Fibroblast of skin of back (primary cell): ENCODE measurements at regions not wholly inside any gene's neighbourhood (a gene's known extent, or its start where the extent isn't known, plus 50 kb on each side); places are given as distances from the start of the nearest gene placed in this dataset.

Source experiments
- DNase-seq: peaks from one replicate; pipeline ENCODE4 v3.0.0-alpha.2; 2013

DNA sequence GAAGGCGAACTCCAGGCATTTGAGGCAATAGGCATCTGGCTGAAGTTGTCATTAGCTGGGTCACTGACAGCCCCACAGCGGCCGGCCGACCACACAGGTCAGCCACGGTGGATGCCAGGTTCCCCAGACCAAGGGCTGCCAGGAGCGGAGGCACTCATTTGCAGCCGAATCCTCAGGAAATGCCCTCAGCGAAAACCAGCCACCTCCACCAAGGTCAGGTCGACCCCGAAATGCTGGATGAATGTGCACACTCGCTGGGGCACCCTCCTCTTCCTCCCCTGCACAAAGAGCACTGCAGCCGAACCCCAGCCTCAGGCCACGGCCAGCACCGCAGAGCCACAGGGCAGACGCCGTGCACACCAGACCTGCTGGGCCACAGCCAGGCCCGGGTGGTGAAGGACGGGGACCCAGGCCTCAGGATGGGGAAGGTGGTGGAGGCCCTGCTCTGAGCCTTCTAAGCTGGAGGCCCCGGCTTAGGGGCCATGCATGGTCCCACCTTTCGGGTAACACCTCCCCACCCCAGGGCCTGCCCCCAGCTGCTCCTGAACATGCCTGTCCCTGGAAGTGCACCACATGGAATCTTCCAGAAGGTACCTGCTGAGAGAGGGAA lies 206.0 kb downstream of the BRD1 start:
- no peak for DNase-seq

DNA sequence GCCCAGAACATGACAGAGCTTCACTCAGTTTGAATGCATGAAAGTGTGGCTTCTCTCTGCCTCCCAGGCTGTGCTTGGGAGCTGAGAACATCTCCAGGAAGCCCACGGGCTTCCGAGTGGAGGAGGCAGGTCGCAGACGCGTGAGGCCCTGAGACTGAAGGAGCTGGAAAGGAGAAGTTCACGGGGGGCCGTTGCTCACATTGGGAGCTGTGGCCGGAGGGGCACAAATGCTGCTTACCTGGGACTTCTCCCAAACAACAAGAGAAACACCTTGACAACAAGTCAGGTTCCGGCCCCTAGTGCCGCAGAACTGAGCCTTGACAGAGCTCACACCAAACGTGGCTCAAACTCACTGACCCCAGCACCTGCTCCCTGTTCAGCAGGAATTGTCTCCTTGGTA lies 207.0 kb downstream of the BRD1 start:
- no peak for DNase-seq

DNA sequence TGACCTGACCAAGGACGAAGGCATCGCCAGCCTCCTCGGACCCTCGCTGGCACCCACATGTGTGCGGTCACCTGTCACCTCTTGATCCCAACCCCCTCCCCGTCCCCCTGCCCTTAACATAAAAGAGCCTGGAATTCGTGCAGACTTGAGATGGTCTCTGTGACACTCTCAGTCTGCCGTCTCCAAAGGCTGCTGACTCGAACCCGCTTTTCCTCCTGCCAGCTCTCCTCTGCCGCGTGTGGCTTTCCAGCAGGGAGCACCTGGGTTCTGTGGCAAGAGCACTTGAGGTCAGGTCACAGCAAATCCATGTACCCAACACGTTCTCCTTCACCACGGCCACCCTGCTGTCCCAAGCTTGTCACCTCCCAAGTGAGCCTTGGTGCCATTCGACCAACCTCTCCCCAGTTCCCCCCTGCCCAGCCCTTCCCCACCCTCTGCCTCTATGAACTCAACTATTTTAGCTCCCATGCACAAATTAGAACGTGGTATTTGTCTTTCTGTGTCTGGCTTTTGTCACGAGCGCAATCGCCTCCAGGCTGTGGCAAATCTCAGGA lies 207.6 kb downstream of the BRD1 start:
- DNase-seq = no peak

DNA sequence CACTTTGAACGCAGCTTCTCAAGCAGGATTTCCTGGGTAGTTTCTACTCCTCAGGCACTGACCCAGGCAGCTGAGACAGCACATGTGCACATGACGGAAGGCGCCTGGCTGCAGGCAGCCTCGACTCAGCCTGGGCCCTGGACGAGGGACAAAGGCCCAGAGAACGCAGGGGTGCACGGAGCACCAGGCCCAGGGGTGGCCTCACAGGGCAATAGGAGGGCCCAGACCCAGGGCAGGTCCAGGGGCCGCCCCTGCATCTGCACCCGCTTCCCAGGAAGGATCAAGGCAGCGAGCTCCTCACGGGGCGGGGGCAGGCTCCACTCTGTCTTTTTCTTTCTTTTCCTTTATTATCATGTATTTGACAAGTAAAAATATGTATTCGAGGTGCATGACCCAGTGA lies 208.4 kb downstream of the BRD1 start:
- no peak for DNase-seq

DNA sequence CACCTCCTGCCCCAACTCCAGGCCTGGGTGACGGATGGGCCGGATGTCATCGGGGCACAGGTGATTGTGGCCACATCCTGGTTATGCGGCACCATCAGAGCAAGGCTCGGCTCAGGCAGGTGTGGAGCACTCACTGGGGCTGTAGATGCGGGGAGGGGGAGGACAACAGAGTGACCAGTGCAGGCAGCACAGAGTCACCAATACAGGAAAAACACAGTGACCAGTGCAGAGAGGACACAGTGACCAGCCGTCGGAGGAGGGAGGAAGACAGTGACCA lies 209.1 kb downstream of the BRD1 start:
- DNase-seq = no peak

DNA sequence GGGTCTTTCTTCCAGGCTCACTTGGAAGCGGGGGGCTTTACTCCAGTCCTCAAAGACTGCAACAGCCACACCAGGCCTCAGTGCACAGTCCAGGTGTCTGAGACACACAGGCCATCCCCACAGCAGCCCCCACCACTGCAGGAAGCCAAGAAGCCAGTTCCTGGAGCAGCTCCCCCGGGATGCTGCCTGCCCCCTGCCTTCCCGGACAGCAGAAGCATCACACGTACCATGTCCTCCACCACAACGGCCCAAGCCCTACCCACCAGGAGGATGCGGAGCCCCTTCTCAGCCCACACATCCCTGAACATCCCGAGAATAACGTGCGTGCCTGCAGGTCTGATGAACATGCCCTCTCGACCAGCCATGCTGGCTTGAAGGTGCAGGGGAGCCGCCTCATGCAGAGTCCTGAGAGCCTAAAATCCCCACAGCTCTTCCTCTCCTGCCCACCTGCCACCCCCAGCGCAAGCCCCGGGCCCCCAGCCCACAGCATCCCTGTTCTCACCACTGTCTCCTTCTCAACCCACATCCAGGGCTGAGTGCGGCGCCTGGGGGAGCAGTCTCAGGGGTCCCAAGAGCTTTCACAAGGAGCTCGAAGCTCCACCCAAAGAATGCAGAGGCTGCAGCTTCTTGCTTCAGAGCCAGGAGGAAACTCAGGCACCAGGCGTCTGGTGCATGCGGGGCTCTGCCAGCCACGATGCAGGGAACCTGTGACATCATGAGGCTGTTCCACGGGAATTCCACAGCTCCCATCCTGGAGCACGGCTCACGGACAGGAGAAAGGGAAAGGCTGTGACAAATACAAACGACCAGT lies 209.6 kb downstream of the BRD1 start:
- no peak for DNase-seq

DNA sequence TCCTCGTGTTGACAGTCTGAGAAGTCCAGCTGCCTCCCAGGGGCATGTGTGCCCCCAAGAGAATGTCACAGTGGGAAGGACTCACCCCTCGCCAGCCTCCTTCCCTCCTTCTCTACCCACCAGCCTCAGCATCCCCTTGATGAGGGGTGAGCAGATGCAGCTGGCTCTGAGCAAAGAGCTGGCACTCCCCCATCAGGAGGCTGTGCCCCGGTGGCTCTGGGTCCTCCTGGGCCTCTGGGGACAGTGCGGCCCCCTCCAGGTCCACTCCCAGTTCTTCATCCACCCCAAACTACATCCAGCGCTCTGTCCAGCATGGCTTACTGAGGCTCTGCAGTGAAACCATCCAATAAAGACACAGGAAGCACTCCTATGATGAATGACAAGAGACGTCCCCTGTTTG lies 210.4 kb downstream of the BRD1 start:
- DNase-seq = no peak

DNA sequence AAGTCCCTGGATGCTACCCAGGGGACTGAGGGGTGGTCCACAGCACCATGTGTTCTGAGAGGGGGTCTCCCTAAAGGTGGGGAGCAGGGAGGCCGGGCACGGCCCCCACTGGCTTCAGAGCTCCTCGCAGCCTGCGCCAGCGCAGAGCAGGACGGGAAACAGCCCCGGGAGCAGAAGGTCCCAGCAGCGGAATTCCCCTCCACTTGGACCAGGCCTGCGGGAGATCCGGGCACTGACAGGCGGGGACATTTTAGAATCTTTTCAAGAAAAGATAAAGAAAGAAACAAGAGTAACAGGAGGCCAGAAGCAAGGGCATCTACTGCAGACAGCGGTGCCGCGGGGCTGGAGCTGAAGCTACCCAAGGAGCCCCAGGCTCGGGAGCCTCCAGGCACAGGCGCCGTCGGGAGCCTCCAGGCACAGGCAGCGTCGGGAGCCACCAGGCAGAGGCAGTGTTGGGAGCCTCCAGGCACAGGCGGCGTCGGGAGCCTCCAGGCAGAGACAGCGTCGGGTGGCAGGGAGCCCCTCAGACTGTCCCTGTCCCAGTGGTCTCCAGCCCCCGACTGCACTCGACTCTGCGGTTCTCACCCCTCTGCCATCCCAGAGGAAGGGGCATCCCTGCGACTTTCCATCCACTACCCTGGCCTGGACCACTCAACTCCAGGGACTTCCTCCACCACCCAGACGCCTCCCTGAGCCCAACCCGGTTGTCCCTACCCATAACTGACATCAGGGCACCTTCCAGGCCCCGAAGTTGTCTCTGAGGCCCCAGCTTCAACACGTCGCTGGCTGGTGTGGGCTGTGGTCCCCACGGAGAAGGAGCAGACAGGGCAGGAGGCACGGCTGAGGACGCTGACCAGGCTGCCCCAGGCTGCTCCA lies 211.1 kb downstream of the BRD1 start:
- DNase-seq = no peak

DNA sequence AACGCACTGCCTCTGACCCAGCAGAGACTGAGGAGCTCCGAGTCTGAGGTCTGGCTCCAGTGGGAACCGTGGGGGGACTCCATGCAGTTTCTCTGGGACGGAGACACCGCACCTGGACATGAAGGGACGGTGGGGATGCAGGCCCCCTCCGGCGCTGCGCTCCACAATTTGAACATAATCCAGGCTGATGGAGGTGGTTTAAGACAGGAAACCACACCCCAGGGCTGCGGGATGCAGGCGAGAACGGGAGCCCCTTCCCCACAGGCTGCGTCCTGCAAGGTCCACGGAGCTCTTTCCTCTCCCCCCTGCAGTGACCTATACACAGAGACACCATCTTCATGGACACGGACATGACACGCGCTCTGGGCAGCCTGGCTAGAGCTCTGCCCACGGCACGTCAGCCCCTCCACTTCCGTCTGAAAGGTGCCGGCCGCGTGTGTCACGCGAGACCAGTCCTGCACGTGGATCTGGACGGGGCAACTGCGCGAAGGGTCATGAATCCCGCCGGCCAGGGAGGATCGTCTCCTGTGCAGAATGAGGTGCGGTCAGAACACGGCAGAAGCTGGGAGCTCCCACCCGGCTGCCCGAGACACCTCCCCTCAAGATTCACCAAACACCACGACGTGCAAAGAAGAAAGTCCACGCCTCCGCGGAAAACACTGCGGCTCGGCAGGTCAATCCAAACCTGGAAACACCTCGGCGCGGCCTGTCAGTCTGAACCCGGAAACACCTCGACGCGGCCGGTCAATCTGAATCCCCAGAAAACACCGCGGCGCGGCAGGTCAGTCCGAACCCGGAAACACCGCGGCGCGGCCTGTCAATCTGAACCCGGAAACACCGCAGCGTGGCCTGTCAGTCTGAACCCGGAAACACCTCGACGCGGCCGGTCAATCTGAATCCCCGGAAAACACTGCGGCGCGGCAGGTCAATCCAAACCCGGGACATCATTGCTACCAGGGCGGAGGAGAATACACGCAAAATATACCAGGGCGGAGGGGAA lies 212.4 kb downstream of the BRD1 start:
- DNase-seq = no peak

DNA sequence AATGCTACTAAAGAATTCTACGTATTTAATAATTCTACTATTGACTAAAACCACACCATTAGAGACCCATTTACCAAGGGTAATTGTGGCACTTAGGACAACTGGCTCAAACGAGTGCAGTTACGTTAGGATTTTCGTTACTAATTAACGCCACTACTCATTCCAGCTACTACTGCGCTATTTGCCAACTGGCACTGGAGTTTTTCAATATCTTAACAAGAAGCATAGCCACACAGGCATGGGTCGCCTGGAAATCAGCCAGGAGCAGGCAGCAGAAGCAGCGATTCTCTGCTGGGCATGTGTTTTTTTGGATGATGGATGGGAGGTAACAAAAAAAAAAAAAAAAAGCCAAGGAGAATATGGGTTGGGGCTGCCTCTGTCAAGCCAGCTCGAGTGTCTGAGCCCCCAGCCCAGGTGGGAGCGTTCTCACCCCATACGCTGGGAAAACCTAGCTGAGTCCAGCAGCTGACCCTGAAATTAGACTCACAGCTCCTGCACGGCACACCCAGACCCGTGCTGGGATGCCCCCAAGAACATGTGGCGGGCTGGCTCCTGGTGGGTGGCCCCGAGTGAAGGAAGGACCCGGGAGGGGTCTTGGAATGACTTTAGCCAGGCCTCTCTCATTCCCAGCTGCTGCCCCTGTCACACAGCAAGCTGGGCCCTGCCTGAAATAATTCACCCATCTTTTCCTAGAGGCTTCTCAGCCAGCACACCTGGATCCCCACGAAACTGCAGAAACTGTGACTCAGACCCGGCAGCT lies 214.0 kb downstream of the BRD1 start:
- DNase-seq = no peak

DNA sequence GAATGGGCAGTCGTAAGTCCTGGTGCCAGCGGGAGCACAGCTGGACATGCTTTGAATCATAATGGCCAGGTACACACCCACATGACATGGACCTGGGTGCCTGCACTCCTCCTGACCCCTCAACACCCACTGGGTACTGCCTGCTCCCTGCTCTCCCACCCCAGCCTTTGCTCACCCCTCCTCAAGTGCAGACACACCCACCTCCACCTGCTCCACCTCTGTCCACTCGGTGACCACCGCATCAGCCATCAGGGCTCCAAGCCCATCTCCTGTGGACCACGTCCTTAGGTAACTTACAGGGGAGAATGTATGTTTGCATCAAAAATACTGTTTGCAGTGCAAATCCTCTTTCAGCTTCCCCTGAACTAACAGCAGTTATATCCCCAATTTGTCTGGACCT lies 214.6 kb downstream of the BRD1 start:
- DNase-seq = no peak

DNA sequence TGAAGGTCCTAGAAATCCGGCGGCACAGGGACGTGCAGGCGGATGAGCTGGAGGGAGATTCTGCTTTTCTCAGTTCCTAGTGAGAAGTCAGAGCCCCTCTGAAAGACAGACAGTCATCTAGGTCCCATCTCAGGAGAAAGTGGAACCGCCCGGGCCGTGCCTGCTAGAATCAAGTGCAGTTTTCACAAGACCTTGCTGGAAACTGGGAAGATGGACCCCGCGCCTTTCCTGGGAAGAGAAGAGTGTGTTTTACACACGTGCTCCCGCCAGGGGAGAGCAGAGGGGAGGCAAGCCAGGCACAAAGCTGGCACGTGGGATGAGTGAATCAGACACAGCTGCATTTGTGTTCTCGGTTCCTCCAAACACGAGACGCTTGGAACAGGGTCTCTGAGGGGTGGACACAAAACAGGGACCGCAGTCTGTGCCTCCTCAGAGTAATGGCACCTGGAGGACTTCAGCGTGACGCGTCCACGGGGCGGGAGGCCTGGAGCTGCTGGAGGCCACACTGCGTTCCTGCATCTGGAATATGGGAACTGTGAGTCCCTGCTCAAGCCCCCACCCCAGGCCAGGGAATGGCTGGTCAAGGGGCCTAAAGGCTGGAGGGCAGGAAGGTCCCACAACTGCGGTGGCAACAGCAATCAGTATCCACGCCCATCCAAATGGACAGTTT lies 218.3 kb downstream of the BRD1 start:
- DNase-seq = no peak

DNA sequence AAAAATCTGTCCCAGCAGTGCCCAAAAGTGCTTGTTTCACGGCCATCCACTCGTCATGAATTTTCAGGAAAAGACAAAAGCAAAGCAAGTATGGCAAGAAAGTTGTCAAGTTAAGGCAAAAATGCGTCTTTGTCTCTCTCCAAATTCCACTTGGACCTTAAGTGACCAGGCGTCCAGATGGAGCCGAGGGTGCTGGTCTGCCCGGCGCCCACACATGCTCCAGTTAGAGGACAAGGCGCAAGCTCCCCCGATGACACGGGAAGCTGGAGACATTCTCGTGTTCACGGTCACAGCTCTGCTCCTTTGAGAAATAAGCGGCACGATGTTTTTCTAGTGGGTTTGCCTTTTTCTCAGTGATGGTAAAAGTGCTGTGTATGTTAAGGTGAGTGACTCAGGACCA lies 219.0 kb downstream of the BRD1 start:
- no peak for DNase-seq

DNA sequence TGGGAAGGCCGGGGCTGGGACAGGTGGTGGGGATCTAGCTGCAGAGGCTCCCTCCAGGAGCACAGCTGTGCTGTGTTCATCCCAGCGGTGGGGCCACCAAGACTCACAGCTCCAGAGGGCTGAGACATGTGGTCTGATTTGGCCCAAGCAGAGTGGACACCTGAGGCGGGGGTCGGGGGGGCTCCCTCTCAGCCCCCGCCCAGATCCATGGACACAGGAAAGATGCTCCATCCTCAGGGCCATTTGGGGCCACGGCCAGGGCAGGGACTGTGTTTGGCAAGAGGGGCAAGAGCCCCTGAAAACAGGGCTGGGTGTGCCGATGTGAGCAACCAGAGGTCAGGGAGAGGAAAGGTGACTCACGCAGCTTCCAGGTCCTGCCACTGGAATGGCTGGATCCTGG lies 219.4 kb downstream of the BRD1 start:
- DNase-seq = no peak

DNA sequence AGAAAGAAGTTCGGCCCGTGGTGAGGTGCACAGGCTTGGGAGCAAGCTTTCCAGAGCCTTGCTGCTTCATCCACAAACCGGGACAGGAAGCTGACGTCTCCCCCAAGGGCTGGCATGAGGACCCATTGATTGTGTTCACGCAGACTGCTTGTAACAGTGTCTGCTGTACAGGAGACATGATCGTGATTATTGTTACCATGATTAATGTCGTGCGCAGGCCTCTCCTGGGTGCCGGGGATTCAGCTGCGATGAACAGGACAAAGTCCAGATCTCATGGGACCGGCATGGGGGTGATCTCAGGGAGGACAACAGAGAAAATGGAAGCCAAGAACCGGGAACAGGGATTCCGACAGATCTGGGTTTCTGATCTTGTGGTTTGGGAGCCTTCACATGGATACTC lies 219.9 kb downstream of the BRD1 start:
- no peak for DNase-seq

DNA sequence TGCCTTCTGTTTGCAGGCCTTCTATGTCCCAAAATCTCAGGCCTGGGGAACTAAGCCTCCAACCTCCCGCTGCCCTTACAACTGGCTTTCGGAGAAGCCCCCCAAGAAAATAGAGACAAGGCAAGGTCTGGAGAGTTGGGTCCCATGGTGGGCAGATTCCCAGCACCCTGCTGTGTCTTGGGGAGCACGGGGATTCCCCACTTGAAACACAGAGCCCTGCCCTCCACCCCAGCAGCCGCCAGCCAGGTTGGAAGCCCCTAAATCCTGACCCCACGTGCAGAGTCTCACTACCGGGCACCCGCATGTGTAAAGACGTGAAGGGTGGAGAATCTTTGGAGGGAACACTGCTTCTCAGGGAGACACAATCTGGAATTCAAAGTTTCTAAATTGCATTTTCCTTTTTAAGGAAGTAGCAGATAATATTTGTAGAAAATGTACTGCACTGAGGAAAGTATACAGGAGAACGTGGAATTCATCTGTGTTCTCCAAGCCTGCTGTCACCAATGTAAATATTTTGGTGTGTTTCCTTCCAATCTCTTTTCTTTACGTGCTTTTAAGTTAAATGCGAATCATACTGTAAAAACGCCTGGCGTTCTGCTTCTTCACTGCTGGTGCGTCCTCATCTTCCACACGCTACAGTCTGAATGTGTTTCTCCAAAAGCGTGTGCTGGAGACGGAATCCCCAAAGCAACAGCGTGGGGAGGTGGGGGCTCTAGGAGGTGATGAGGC lies 220.9 kb downstream of the BRD1 start:
- DNase-seq = no peak

DNA sequence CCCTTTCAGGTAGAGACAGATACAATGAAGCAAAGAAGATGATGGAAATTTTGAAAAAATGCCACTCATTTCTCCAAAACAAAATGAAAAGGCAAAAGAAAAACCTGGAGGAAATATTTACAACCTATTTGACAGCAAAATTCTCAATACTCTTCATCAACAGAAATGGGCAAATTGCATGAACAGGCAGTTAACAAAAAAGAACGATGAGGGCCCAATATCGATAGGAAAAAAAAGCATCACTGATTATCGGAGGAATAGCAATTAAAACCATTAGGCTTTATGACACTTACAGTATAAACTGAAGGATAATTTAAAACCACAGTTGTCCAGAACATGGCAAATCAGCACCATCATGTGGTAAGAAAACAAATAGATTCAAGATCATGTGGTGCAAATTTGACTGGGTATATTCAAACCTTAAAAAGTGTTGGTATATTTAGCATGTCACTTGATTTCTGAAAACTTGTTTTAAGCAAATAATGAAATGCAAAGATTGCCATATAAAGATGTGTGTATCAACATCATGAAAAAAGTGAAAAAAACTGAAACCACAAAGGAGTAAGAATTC lies 222.9 kb downstream of the BRD1 start:
- no peak for DNase-seq

DNA sequence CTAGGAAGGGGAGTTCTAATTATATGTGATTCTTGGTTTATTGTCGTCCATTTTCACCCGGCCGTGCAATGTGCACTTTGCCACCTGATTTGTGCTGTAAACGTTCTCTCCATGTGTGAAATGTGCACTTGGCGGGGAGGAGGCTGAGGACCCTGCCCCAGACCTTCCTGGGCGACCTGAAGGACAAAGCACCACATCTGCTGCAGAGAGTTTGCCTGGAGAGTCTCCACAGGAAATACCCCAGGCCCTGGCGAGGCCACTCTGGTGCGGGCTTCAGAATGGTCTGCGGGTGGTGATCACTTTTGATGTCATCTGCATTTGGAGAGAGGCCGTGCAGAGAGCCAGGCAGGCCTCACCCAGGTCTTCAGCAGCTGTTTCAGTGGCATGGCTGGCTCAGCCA lies 224.7 kb downstream of the BRD1 start:
- no peak for DNase-seq

DNA sequence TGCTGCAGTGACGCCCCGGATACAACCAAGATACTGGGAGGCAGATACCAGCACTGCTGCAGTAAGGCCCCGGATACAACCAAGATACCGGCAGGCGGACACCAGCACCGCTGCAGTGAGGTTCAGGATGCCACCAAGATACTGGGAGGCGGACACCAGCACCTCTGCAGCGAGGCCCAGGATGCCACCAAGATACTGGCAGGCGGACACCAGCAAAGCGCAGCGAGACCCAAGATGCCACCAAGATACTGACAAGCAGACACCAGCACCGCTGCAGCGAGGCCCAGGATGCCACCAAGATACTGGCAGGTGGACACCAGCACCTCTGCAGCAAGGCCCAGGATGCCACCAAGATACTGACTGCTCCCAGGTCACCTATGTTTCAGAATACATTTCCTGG lies 225.2 kb downstream of the BRD1 start:
- no peak for DNase-seq
